NCI-H2081 treated with DMSO at 0.1 percent for 48 hours (cell line): ENCODE measurements at regions not wholly inside any gene's neighbourhood (a gene's known extent, or its start where the extent isn't known, plus 50 kb on each side); places are given as distances from the start of the nearest gene placed in this dataset.

Source experiments
- DNase-seq: peaks from one replicate; lab custom pipeline; 2025; lab: John Stamatoyannopoulos, UW

- DNase-seq, result no peak
Measured at GRCh38 chr1:195075973-195076372, 1532.3 kb downstream of the KCNT2 start.

GRCh38 chr1:195071461-195071860 is 1536.8 kb downstream of the KCNT2 start:
- no peak for DNase-seq

- DNase-seq, result no peak
Measured at GRCh38 chr1:195065437-195065836, 1542.8 kb downstream of the KCNT2 start.

GRCh38 chr1:195064358-195064757 is 1543.9 kb downstream of the KCNT2 start:
- DNase-seq, result no peak

GRCh38 chr1:195054217-195054687 is 1554.0 kb downstream of the KCNT2 start:
- no peak for DNase-seq

GRCh38 chr1:195053478-195053877 is 1554.8 kb downstream of the KCNT2 start:
- DNase-seq, result no peak

GRCh38 chr1:195047772-195048171 is 1560.5 kb downstream of the KCNT2 start:
- no peak for DNase-seq

GRCh38 chr1:195045072-195045471 is 1563.2 kb downstream of the KCNT2 start:
- DNase-seq, result no peak

- no peak for DNase-seq
Measured at GRCh38 chr1:195030793-195031192, 1577.4 kb downstream of the KCNT2 start.

- no peak for DNase-seq
Measured at GRCh38 chr1:195026792-195027191, 1581.4 kb downstream of the KCNT2 start.

- DNase-seq, result no peak
Measured at GRCh38 chr1:195019385-195019784, 1588.9 kb downstream of the KCNT2 start.

- DNase-seq, result no peak
Measured at GRCh38 chr1:195012995-195013394, 1595.2 kb downstream of the KCNT2 start.

GRCh38 chr1:195005338-195005737 is 1602.9 kb downstream of the KCNT2 start:
- DNase-seq, result no peak

- DNase-seq, result no peak
Measured at GRCh38 chr1:194990483-194990882, 1617.8 kb downstream of the KCNT2 start.

GRCh38 chr1:194975913-194976312 is 1632.3 kb downstream of the KCNT2 start:
- no peak for DNase-seq

GRCh38 chr1:194968916-194969315 is 1639.3 kb downstream of the KCNT2 start:
- DNase-seq, result no peak

- DNase-seq, result no peak
Measured at GRCh38 chr1:194959795-194960194, 1648.4 kb downstream of the KCNT2 start.

- no peak for DNase-seq
Measured at GRCh38 chr1:194952171-194952570, 1656.1 kb downstream of the KCNT2 start.

GRCh38 chr1:194950584-194950983 is 1657.7 kb downstream of the KCNT2 start:
- no peak for DNase-seq

GRCh38 chr1:194940336-194941030 is 1667.8 kb downstream of the KCNT2 start:
- no peak for DNase-seq

- no peak for DNase-seq
Measured at GRCh38 chr1:194935864-194936263, 1672.4 kb downstream of the KCNT2 start.

GRCh38 chr1:194931166-194931565 is 1677.1 kb downstream of the KCNT2 start:
- no peak for DNase-seq

- DNase-seq, result no peak
Measured at GRCh38 chr1:194930132-194930531, 1678.1 kb downstream of the KCNT2 start.

GRCh38 chr1:194929357-194929756 is 1678.9 kb downstream of the KCNT2 start:
- DNase-seq, result no peak
